Natural killer cell (primary cell): ENCODE measurements at regions not wholly inside any gene's neighbourhood (a gene's known extent, or its start where the extent isn't known, plus 50 kb on each side); places are given as distances from the start of the nearest gene placed in this dataset.
A peak's percentile ranks its signal among the peaks of the same experiment; 100 is the strongest.
"Not testable (repeated sequence)": the region's sequence is repeated elsewhere in the genome, so short reads cannot be mapped to it uniquely, and the experiment has no call there.

ENCODE experiments used
- ATAC-seq, 3 donors: fragments of 150-1000 bp in 2 of 3; fragments of 200-7000 bp in 1 of 3; cut with Tn5 transposase; 1 replicate in 1 of 3; 2 replicates in 2 of 3; pipeline ENCODE4 v1.10.0; 2021; ENCODE audit warnings: mild to moderate bottlenecking in 2 of 3, moderate library complexity in 2 of 3
- DNase-seq, 2 donors: peaks; one replicate each; pipeline versions ENCODE4 v3.0.0 to v3.0.0-alpha.2; 2013 to 2021; ENCODE audit warnings: mixed read lengths in 1 of 2
- H3K27ac ChIP-seq: one replicate; pipeline ENCODE4 v1.5.1; 2013; ENCODE audit warnings: mild to moderate bottlenecking, low read length
- H3K27me3 ChIP-seq: one replicate; pipeline ENCODE4 v1.6.1; 2013; ENCODE audit warnings: low read length; ENCODE audit not compliant: control insufficient read depth, insufficient read depth
- H3K36me3 ChIP-seq: one replicate; pipeline ENCODE4 v1.6.1; 2013; ENCODE audit warnings: low read length; ENCODE audit not compliant: control insufficient read depth, insufficient read depth
- H3K4me1 ChIP-seq: one replicate; pipeline ENCODE4 v1.6.1; 2013; ENCODE audit warnings: low read length; ENCODE audit not compliant: control insufficient read depth, insufficient read depth
- H3K4me3 ChIP-seq: one replicate; pipeline ENCODE4 v1.5.1; 2013; ENCODE audit warnings: low read length
- H3K9me3 ChIP-seq: one replicate; pipeline ENCODE4 v1.6.1; 2013; ENCODE audit warnings: low read length; ENCODE audit not compliant: control insufficient read depth, insufficient read depth
- H3K27ac Mint-ChIP-seq, 2 donors: one replicate each; pipeline ENCODE4 v1.8.0; 2022; ENCODE audit warnings: mild to moderate bottlenecking in 2 of 2, mixed read lengths in 2 of 2, moderate library complexity in 1 of 2
- H3K27me3 Mint-ChIP-seq, 2 donors: one replicate each; pipeline ENCODE4 v1.8.0; 2022; ENCODE audit warnings: low read depth in 2 of 2, mixed read lengths in 2 of 2
- H3K36me3 Mint-ChIP-seq: one replicate; pipeline ENCODE4 v1.8.0; 2022; ENCODE audit warnings: mixed read lengths
- H3K4me1 Mint-ChIP-seq, 2 donors: one replicate each; pipeline ENCODE4 v1.8.0; 2022; ENCODE audit warnings: mixed read lengths in 2 of 2
- H3K4me3 Mint-ChIP-seq: one replicate; pipeline ENCODE4 v1.8.0; 2022; ENCODE audit warnings: mild to moderate bottlenecking, moderate library complexity, mixed read lengths
- H3K9me3 Mint-ChIP-seq, 2 donors: one replicate each; pipeline ENCODE4 v1.8.0; 2022; ENCODE audit warnings: mixed read lengths in 2 of 2
- WGBS: methylation state at CpG from one replicate; pipeline ENCODE4 v1.1.7; 2013; ENCODE audit warnings: missing lambda C conversion rate; ENCODE audit not compliant: insufficient coverage; 5-methylcytosine and 5-hydroxymethylcytosine counted together
- intact Hi-C: fragments of 100-400 bp; cut with micrococcal nuclease; formaldehyde crosslinking; loops from one replicate; pipeline ENCODE4 v1.14.2; 2022
- TF ChIP-seq, protein P1 (sequence below): fragments of 200-600 bp; IDR thresholded peaks from one replicate; pipeline ENCODE4 v1.8.0; 2022; ENCODE audit warnings: antibody characterized with exemption

GRCh38 chr1:114249691-114250090 is 96.0 kb upstream of the SYT6 start:
- H3K27me3 Mint-ChIP-seq: peaks cover 2 to 18% of the 10 kb centered on the region in 2 donors
- Histone ChIP-seq H3K36me3 (no peaks in the 10 kb centered on the region), H3K4me3 (no peak overlapping the region), H3K27ac (no peak overlapping the region), H3K4me1 (no peaks in the 10 kb centered on the region), H3K9me3 (no peaks in the 10 kb centered on the region), H3K27me3 (no peaks in the 10 kb centered on the region)
- ATAC-seq (no peak), DNase-seq (no peak)
- TF ChIP-seq, protein P1, sequence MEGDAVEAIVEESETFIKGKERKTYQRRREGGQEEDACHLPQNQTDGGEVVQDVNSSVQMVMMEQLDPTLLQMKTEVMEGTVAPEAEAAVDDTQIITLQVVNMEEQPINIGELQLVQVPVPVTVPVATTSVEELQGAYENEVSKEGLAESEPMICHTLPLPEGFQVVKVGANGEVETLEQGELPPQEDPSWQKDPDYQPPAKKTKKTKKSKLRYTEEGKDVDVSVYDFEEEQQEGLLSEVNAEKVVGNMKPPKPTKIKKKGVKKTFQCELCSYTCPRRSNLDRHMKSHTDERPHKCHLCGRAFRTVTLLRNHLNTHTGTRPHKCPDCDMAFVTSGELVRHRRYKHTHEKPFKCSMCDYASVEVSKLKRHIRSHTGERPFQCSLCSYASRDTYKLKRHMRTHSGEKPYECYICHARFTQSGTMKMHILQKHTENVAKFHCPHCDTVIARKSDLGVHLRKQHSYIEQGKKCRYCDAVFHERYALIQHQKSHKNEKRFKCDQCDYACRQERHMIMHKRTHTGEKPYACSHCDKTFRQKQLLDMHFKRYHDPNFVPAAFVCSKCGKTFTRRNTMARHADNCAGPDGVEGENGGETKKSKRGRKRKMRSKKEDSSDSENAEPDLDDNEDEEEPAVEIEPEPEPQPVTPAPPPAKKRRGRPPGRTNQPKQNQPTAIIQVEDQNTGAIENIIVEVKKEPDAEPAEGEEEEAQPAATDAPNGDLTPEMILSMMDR: no peak
- intact Hi-C loops: no loop called here
- H3K9me3 Mint-ChIP-seq: peaks cover 4 to 5% of the 10 kb centered on the region in 2 donors
- 92% methylated on average over 10 of the region's 10 CpGs for WGBS
- peaks cover 21% of the 10 kb centered on the region for H3K36me3 Mint-ChIP-seq
- no peak overlapping the region for H3K4me3 Mint-ChIP-seq
- H3K4me1 Mint-ChIP-seq: peaks cover 0 to 5% of the 10 kb centered on the region in 2 donors
- H3K27ac Mint-ChIP-seq: no peak overlapping the region

GRCh38 chr1:114248162-114248561 is 94.5 kb upstream of the SYT6 start:
- DNase-seq (no peak), ATAC-seq (no peak)
- Histone ChIP-seq H3K27ac (no peak overlapping the region), H3K4me1 (no peaks in the 10 kb centered on the region), H3K9me3 (no peaks in the 10 kb centered on the region), H3K36me3 (no peaks in the 10 kb centered on the region), H3K27me3 (no peaks in the 10 kb centered on the region), H3K4me3 (no peak overlapping the region)
- 93% methylated on average over 3 of the region's 3 CpGs for WGBS
- Mint-ChIP-seq H3K36me3 (peaks cover 28% of the 10 kb centered on the region), H3K4me3 (no peak overlapping the region), H3K4me1 (peaks cover 0 to 5% of the 10 kb centered on the region in 2 donors), H3K27ac (no peak overlapping the region), H3K27me3 (peaks cover 8 to 29% of the 10 kb centered on the region in 2 donors), H3K9me3 (peaks cover 6 to 8% of the 10 kb centered on the region in 2 donors)
- intact Hi-C loops: no loop called here
- TF ChIP-seq, protein P1: no peak

DNA sequence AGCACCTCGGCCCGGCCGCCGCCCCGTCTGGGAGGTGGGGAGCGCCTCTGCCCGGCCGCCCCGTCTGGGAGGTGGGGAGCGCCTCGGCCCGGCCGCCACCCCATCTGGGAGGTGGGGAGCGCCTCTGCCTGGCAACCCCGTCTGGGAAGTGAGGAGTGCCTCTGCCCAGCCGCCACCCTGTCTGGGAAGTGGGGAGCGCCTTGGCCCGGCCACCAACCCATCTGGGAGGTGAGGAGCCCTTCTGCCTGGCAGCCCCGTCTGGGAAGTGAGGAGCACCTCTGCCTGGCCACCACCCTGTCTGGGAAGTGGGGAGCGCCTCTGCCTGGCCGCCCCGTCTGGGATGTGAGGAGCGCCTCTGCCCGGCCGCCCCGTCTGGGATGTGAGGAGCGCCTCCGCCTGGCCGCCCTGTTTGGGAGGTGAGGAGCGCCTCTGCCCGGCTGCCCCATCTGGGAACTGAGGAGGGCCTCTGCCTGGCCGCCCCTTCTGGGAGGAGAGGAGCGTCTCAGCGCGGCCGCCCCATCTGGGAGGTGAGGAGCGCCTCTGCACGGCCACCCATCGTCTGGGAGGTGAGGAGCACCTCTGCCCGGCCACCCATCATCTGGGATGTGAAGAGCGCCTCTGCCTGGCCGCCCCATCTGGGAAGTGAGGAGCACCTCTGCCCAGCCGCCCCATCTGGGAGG is 89.0 kb upstream of the SYT6 start:
- Mint-ChIP-seq H3K27me3 (peaks cover 9 to 18% of the 10 kb centered on the region in 2 donors), H3K36me3 (peaks cover 28% of the 10 kb centered on the region)
- H3K4me1 ChIP-seq, H3K27ac ChIP-seq, H3K36me3 ChIP-seq, ATAC-seq, H3K27ac Mint-ChIP-seq, DNase-seq, H3K4me1 Mint-ChIP-seq, H3K4me3 ChIP-seq, H3K4me3 Mint-ChIP-seq, H3K9me3 ChIP-seq, H3K9me3 Mint-ChIP-seq, intact Hi-C loops, H3K27me3 ChIP-seq: not testable (repeated sequence)
- 92% methylated on average over 43 of the region's 43 CpGs for WGBS

GRCh38 chr1:114238053-114238452 is 84.4 kb upstream of the SYT6 start:
- Histone ChIP-seq H3K9me3 (no peaks in the 10 kb centered on the region), H3K4me3 (no peak overlapping the region), H3K36me3 (no peaks in the 10 kb centered on the region), H3K4me1 (no peaks in the 10 kb centered on the region), H3K27me3 (no peaks in the 10 kb centered on the region), H3K27ac (no peak overlapping the region)
- TF ChIP-seq, protein P1: no peak
- no peak overlapping the region for H3K4me3 Mint-ChIP-seq
- WGBS: 96% methylated on average over 5 of the region's 5 CpGs
- peaks cover 0 to 9% of the 10 kb centered on the region in 2 donors for H3K4me1 Mint-ChIP-seq
- no peaks in the 10 kb centered on the region for H3K36me3 Mint-ChIP-seq
- H3K27me3 Mint-ChIP-seq: peaks cover 0 to 3% of the 10 kb centered on the region in 2 donors
- ATAC-seq (no peak), DNase-seq (no peak)
- peak overlapping the region in 1 of 2 donors; percentile 13 for H3K27ac Mint-ChIP-seq
- H3K9me3 Mint-ChIP-seq: no peaks in the 10 kb centered on the region
- intact Hi-C loops: no loop called here
